ENCODE measurements at regions not wholly inside any gene's neighbourhood (a gene's known extent, or its start where the extent isn't known, plus 50 kb on each side); places are given as distances from the start of the nearest gene placed in this dataset.

DNA sequence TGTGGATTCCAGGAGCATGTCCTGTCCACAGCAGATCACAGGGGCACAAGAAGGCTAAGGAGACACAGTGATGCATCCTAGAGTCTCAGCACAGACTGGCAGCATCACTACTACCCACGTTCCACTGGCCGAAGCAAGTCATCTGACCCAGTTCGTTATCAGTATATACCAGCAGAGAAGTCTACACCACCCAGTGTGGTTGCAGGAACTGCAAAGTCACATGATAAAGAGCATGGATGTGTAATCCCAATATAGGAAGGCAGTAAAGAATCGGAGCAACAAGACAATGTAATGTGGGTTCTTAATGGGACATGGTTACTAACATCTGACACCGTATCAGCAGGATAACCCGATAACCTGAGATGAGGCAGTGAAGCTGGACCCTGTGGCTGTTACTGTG, 246.6 kb downstream of the RRAGC start:
- TF ChIP-seq CTCF (conservative IDR thresholded peaks at IDR 0.05) = no peak
- TF ChIP-seq EZH2 (IDR thresholded peaks at IDR 0.05; ENCODE audit: low read depth) = no peak

All from PC-9 (cell line).